HG03571 (cell line): ENCODE measurements at regions not wholly inside any gene's neighbourhood (a gene's known extent, or its start where the extent isn't known, plus 50 kb on each side); places are given as distances from the start of the nearest gene placed in this dataset.
"Not testable (repeated sequence)": the region's sequence is repeated elsewhere in the genome, so short reads cannot be mapped to it uniquely, and the experiment has no call there.

Experiments used
- ATAC-seq: cut with Tn5 transposase; IDR thresholded peaks from one replicate; pipeline ENCODE4 v1.9.1; 2021; ENCODE audit not compliant: unreplicated experiment

GRCh38 chr6:137545073-137545472 is 50.9 kb upstream of the OLIG3 start:
- no peak for ATAC-seq

GRCh38 chr6:137547186-137547585 is 53.0 kb upstream of the OLIG3 start:
- no peak for ATAC-seq

DNA sequence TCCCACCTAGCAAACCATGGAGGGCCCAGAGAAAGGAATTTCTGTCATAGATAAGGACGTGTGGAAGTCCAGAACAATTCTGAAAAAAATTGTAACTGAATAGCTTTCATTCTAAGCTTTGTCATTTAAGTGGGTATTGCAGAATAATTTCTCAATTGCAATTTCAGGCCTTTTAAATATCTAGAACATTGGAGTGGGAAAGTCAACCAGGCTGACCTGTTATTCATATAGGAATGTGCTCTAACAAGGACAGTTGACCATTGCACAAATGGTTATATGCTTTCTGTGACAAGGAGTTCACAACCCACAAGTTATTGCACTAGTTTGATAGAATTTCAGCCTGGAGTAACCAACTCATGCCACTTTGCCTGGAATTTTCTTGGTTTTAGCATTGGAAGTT is 53.4 kb upstream of the OLIG3 start:
- no peak for ATAC-seq

GRCh38 chr6:137549106-137549505 is 54.9 kb upstream of the OLIG3 start:
- no peak for ATAC-seq

GRCh38 chr6:137550535-137550934 is 56.3 kb upstream of the OLIG3 start:
- ATAC-seq = no peak

- no peak for ATAC-seq
These were observed 58.0 kb upstream of the OLIG3 start for GRCh38 chr6:137552146-137552545.

GRCh38 chr6:137552809-137553208 is 58.6 kb upstream of the OLIG3 start:
- ATAC-seq = no peak

GRCh38 chr6:137559521-137560183 is 65.5 kb upstream of the OLIG3 start:
- ATAC-seq = not testable (repeated sequence)

DNA sequence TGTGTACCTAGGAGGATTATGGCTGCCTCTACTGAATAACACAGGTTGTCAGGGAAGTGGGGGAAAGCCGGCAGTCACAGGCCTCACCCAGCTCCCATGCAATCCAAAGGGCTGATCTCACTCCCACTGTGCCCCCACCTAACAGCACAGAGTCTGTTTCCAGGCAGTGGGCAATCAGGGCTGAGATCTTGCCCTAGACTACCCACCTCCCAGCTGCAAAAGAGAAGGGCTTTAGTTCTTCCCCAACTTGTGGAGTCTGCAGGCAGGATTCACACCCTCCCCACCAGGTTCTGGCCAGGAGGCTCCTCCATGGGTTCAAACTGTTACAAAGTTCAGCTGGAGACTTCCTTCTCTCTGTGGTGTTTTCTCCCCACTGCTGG is 66.0 kb upstream of the OLIG3 start:
- no peak for ATAC-seq

GRCh38 chr6:137568067-137568466 is 73.9 kb upstream of the OLIG3 start:
- no peak for ATAC-seq

- ATAC-seq = no peak
These were observed 76.2 kb upstream of the OLIG3 start for GRCh38 chr6:137570393-137570792.

- no peak for ATAC-seq
These were observed 77.7 kb upstream of the OLIG3 start for GRCh38 chr6:137571854-137572253.

GRCh38 chr6:137573739-137574138 is 79.5 kb upstream of the OLIG3 start:
- no peak for ATAC-seq

GRCh38 chr6:137579612-137580011 is 85.4 kb upstream of the OLIG3 start:
- ATAC-seq = no peak

DNA sequence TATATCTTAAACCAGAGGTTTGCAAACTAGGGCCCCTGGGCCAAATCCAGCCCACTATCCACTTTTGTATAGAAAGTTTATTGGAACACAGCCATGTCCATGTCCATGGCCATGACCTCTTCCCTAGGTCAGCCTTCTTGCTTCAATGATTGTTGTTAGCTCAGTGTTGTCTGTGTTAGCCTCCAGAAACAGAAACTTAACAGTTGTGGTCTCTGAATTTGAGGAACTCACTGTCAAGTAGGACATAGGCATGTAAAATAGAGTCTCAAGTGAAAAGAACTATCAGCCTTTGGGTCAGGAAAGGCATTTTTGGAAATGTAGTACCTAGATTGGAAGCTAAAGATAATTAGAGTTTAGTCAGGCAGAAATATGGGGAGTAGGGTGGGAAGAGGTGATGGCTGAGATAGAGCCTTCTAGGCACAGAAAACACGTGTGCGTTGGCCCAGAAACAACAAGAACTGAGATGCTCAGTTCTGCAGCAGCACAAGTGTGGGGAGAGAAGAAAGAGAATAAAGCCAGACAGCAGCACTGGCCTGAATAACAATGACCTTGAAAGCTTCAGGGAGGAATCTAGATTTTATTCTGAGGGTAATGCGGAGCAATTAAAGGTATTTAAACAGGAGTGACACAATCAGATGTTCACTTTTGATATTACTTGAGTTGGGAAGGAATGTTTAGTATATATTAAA is 87.0 kb upstream of the OLIG3 start:
- ATAC-seq = peak; percentile 69

DNA sequence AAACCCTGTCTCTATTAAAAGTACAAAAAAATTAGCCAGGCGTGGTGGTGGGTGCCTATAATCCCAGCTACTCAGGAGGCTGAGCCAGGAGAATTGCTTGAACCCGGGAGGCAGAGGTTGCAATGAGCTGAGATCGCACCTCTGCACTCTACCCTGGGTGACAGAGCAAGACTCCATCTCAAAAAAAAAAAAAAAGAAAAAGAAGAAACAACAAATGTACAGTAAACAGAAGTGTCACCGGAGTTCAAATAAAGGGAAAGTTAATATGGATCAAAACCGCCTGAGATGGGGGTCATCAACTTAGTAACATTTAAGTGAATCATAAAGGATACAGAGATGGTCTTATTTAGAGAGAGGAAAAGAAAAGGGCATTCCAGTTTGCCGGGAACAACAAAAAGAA is 89.3 kb upstream of the OLIG3 start:
- not testable (repeated sequence) for ATAC-seq

DNA sequence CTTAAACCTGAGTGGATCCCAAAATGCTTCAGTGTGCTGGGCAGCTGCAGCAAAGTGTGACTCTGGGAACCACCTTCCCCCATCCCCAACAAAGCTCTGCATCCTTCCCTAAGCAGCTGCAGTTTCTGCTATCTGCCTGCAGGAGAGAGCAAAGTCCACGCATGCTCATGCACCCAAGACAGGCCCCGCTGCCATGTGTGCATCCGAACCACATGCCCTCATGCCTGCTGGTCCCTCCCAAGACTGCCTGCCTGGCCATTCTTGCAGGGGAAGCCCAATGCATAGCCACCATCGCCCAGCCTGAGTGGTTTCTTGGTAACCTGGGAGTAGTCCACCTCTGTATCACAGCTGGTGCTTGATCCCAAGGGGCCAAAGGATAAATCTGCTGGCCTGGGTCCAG is 94.3 kb upstream of the OLIG3 start:
- no peak for ATAC-seq

DNA sequence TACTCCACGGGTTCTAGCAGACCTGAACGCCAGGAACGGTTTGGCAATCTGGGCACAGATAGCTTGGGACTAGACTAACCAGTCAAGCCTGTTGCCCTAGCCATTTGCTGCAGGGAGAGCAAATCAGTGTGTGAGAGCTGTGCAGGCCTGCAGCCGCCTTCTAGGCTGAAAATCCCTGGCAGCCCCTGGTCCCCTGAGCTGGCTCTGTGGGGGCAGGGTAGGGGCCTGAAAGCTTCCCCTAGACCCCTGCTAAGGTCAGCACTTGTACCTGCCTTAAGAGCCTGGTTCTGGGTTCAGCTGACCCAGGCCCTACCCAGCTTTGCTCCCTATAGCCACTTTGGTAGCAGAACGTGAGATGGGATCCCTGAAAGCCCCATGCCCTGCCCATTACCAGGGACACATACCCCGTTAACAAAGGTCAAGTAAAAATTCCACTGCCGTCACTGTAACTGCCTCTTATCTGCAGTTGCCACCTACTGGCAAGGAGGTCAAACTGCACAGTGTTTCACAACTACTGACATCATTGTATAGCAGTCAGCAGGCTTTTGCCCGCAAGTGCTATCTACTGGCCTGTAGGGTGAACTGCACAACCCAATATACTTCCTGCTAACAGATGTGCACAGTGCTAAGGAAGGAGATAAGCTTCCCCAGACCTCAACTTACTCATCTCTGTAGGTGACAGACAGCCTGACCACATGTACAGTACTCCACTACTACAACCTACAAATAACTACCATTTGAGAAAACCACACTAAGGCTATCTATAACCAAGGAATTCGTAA is 95.1 kb upstream of the OLIG3 start:
- ATAC-seq = peak; percentile 99

GRCh38 chr6:137590684-137591083 is 96.5 kb upstream of the OLIG3 start:
- no peak for ATAC-seq

DNA sequence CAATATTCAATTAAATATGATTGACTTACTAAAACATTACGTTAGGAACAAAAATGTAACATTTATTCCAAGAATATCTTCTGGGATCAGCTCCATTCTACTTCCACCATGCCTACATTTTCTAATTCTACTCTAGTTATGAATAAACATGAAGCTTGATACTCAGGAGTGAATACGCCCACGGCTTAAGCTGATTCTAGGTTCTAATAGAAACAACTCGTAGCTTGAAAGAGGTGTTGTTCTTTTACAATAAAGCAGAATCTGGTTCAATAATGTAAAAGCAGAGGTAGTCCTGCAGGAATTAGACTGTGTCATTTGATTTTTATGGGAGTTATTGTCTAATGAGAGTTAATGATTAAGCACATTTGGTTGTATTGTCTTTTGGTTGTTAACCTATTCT is 107.3 kb upstream of the OLIG3 start:
- no peak for ATAC-seq

- ATAC-seq = no peak
These were observed 108.4 kb upstream of the OLIG3 start for GRCh38 chr6:137602313-137603197.
